Ishikawa (cell line): ENCODE measurements at regions not wholly inside any gene's neighbourhood (a gene's known extent, or its start where the extent isn't known, plus 50 kb on each side); places are given as distances from the start of the nearest gene placed in this dataset.

Source experiments
- CEBPB ChIP-seq: IDR thresholded peaks from 2 replicates; pipeline ENCODE4 v1.6.1; 2012
- CREB1 ChIP-seq: IDR thresholded peaks from 2 replicates; pipeline ENCODE4 v1.6.1; 2012; ENCODE audit warnings: low read depth
- EGR1 ChIP-seq: IDR thresholded peaks from 2 replicates; pipeline ENCODE4 v1.6.1; 2012
- EP300 ChIP-seq: IDR thresholded peaks from 2 replicates; pipeline ENCODE4 v1.6.1; 2012; ENCODE audit warnings: borderline replicate concordance
- FOXM1 ChIP-seq: IDR thresholded peaks from 2 replicates; pipeline ENCODE4 v1.6.1; 2012; ENCODE audit warnings: low read depth, borderline replicate concordance
- MAX ChIP-seq: IDR thresholded peaks from 2 replicates; pipeline ENCODE4 v1.6.1; 2012
- NFIC ChIP-seq: IDR thresholded peaks from 2 replicates; pipeline ENCODE4 v1.6.1; 2012
- RAD21 ChIP-seq: IDR thresholded peaks from 2 replicates; pipeline ENCODE4 v1.6.1; 2012; ENCODE audit warnings: low read depth
- REST ChIP-seq: IDR thresholded peaks from 2 replicates; pipeline ENCODE4 v1.6.1; 2012; ENCODE audit warnings: low read depth, mild to moderate bottlenecking
- TAF1 ChIP-seq: IDR thresholded peaks from 2 replicates; pipeline ENCODE4 v1.6.1; 2012; ENCODE audit warnings: low read depth, mild to moderate bottlenecking
- TCF12 ChIP-seq: IDR thresholded peaks from 2 replicates; pipeline ENCODE4 v1.6.1; 2012; ENCODE audit warnings: low read depth
- TEAD4 ChIP-seq: IDR thresholded peaks from 2 replicates; pipeline ENCODE4 v1.6.1; 2012
- USF1 ChIP-seq: IDR thresholded peaks from 2 replicates; pipeline ENCODE4 v1.6.1; 2012
- YY1 ChIP-seq: IDR thresholded peaks from 2 replicates; pipeline ENCODE4 v1.6.1; 2012; ENCODE audit warnings: low read depth
- ZBTB7A ChIP-seq: IDR thresholded peaks from 2 replicates; pipeline ENCODE4 v1.6.1; 2012; ENCODE audit warnings: low read depth

- TF ChIP-seq TCF12 (no peak), CREB1 (no peak), EGR1 (no peak), EP300 (no peak), CEBPB (no peak), MAX (no peak), YY1 (no peak), USF1 (no peak)
Measured at GRCh38 chr5:38190111-38190510, 68.2 kb upstream of the EGFLAM start.

GRCh38 chr5:38189081-38189504, 69.3 kb upstream of the EGFLAM start:
- no peak for TF ChIP-seq REST
- TF ChIP-seq CREB1, result no peak
- no peak for TF ChIP-seq RAD21
- TF ChIP-seq EP300, result no peak
- TF ChIP-seq FOXM1, result no peak
- TF ChIP-seq TAF1, result no peak
- no peak for TF ChIP-seq ZBTB7A
- TF ChIP-seq NFIC, result no peak
- no peak for TF ChIP-seq TEAD4

GRCh38 chr5:38188591-38188990, 69.8 kb upstream of the EGFLAM start:
- no peak for TF ChIP-seq TCF12
- TF ChIP-seq CEBPB, result no peak
- TF ChIP-seq NFIC, result no peak
- TF ChIP-seq TAF1, result no peak
- TF ChIP-seq USF1, result no peak
- TF ChIP-seq EGR1, result no peak
- TF ChIP-seq RAD21, result no peak
- no peak for TF ChIP-seq MAX
- no peak for TF ChIP-seq ZBTB7A

GRCh38 chr5:38187532-38187931, 70.8 kb upstream of the EGFLAM start:
- TF ChIP-seq REST (no peak), USF1 (no peak), EP300 (no peak), TAF1 (no peak), YY1 (no peak), CREB1 (no peak), FOXM1 (no peak), RAD21 (no peak), TEAD4 (no peak), NFIC (no peak), ZBTB7A (no peak)

GRCh38 chr5:38184627-38185026, 73.7 kb upstream of the EGFLAM start:
- no peak for TF ChIP-seq MAX
- TF ChIP-seq NFIC, result no peak
- TF ChIP-seq TAF1, result no peak
- TF ChIP-seq TEAD4, result no peak
- TF ChIP-seq USF1, result no peak
- TF ChIP-seq EGR1, result no peak
- no peak for TF ChIP-seq EP300
- no peak for TF ChIP-seq RAD21
- no peak for TF ChIP-seq FOXM1
- TF ChIP-seq TCF12, result no peak

GRCh38 chr5:38182991-38183390, 75.4 kb upstream of the EGFLAM start:
- TF ChIP-seq EP300 (no peak), NFIC (no peak), TAF1 (no peak)
